GM12878 (cell line): ENCODE measurements at regions not wholly inside any gene's neighbourhood (a gene's known extent, or its start where the extent isn't known, plus 50 kb on each side); places are given as distances from the start of the nearest gene placed in this dataset.

Source experiments
- CHD4 ChIP-seq: fragments of 200-600 bp; sonication (generic); IDR thresholded peaks from 2 replicates; pipeline ENCODE4 v1.6.1; 2016; ENCODE audit warnings: mild to moderate bottlenecking
- EP300 ChIP-seq, 2 experiments: fragments of 150-350 bp in 1 of 2; IDR thresholded peaks; 2 replicates each; pipeline ENCODE4 v1.6.1; 2011 to 2012; ENCODE audit warnings: low read depth in 2 of 2, low read length in 2 of 2, borderline replicate concordance in 1 of 2, improper control_type of control experiment in 1 of 2, inconsistent platforms in 1 of 2; ENCODE audit not compliant: control insufficient read depth in 1 of 2
- EZH2 ChIP-seq: IDR thresholded peaks from 2 replicates; pipeline ENCODE4 v1.6.1; 2012; ENCODE audit warnings: low read depth, mild to moderate bottlenecking, control low read depth, inconsistent platforms, low read length, borderline replicate concordance; ENCODE audit not compliant: control insufficient read depth
- FOS ChIP-seq: IDR thresholded peaks from 3 replicates; pipeline ENCODE4 v1.6.1; 2011; ENCODE audit warnings: borderline replicate concordance; ENCODE audit not compliant: insufficient read length; ENCODE audit errors: extremely low read depth
- HDAC2 ChIP-seq: fragments of 200-600 bp; sonication (generic); IDR thresholded peaks from 2 replicates; pipeline ENCODE4 v1.6.1; 2017
- MXI1 ChIP-seq: fragments of 150-350 bp; IDR thresholded peaks from 2 replicates; pipeline ENCODE4 v1.6.1; 2011; ENCODE audit warnings: low read depth, mild to moderate bottlenecking, inconsistent platforms, low read length, improper control_type of control experiment
- POLR2A ChIP-seq: IDR thresholded peaks from 2 replicates; pipeline ENCODE4 v1.6.1; 2011; ENCODE audit warnings: low read depth, mild to moderate bottlenecking, low read length
- WRNIP1 ChIP-seq: IDR thresholded peaks from 2 replicates; pipeline ENCODE4 v1.6.1; 2011; ENCODE audit warnings: low read depth, low read length, improper control_type of control experiment, borderline replicate concordance
- TF ChIP-seq, protein P1 (sequence below), 3 experiments: IDR thresholded peaks in 2 of 3; conservative IDR thresholded peaks in 1 of 3; 2 replicates each; pipeline ENCODE4 v1.5.1; 2011; ENCODE audit warnings: low read depth in 3 of 3, low read length in 3 of 3, mild to moderate bottlenecking in 3 of 3, control low read depth in 2 of 3, moderate library complexity in 2 of 3, inconsistent platforms in 1 of 3, mixed read lengths in 1 of 3; ENCODE audit not compliant: control insufficient read depth in 2 of 3, insufficient read depth in 1 of 3; ENCODE audit errors: extremely low read depth in 1 of 3
- TF ChIP-seq, protein P2 (sequence below): fragments of 450-650 bp; IDR thresholded peaks from 2 replicates; pipeline ENCODE4 v1.6.1; 2017; ENCODE audit warnings: mild to moderate bottlenecking, moderate library complexity
- TF ChIP-seq, protein P3 (sequence below): IDR thresholded peaks from 2 replicates; pipeline ENCODE4 v1.6.1; 2011; ENCODE audit warnings: borderline replicate concordance, low read depth, mild to moderate bottlenecking, moderate library complexity, low read length; ENCODE audit not compliant: insufficient read depth, poor library complexity, severe bottlenecking
- TF ChIP-seq, protein P4 (sequence below): fragments of 450-650 bp; IDR thresholded peaks from 2 replicates; pipeline ENCODE4 v1.6.1; 2014; ENCODE audit warnings: mild to moderate bottlenecking
- TF ChIP-seq, protein P5 (sequence below): fragments of 450-650 bp; IDR thresholded peaks from 2 replicates; pipeline ENCODE4 v1.6.1; 2018; ENCODE audit warnings: mild to moderate bottlenecking, low read depth, moderate library complexity; ENCODE audit not compliant: partially characterized antibody
- TF ChIP-seq, protein P6 (sequence below): IDR thresholded peaks from 2 replicates; pipeline ENCODE4 v1.6.1; 2011; ENCODE audit warnings: borderline replicate concordance, low read depth, mild to moderate bottlenecking, moderate library complexity, mixed read lengths, low read length; ENCODE audit not compliant: insufficient read depth; ENCODE audit errors: extremely low read length

DNA sequence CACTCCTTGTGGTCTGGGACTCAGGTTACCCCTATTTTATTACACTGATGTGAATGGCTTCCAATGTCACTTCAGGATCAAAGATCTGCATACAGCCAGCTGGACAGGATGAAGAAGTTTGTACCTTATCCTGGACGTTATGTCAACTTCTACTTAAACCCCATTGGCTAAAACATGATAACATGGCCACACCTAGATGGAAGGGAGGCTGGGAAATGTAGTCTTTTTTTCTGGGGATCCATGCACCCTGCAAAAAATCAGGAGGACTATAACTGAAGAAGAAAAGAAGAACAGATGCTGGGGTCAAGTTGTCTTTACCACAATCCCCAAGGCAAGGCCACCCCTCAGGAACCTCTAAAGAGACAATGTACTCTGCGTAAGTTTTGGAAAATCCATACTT lies 459.2 kb downstream of the BCOR start:
- TF ChIP-seq EP300 (IDR thresholded peaks at IDR 0.05; ENCODE audit: borderline replicate concordance in 1 of 2, control insufficient read depth in 1 of 2, low read depth in 2 of 2, low read length in 2 of 2) (no peak), EZH2 (no peak), CHD4 (no peak), HDAC2 (no peak), WRNIP1 (no peak), FOS (no peak), MXI1 (no peak), POLR2A (no peak)
- TF ChIP-seq, protein P1, sequence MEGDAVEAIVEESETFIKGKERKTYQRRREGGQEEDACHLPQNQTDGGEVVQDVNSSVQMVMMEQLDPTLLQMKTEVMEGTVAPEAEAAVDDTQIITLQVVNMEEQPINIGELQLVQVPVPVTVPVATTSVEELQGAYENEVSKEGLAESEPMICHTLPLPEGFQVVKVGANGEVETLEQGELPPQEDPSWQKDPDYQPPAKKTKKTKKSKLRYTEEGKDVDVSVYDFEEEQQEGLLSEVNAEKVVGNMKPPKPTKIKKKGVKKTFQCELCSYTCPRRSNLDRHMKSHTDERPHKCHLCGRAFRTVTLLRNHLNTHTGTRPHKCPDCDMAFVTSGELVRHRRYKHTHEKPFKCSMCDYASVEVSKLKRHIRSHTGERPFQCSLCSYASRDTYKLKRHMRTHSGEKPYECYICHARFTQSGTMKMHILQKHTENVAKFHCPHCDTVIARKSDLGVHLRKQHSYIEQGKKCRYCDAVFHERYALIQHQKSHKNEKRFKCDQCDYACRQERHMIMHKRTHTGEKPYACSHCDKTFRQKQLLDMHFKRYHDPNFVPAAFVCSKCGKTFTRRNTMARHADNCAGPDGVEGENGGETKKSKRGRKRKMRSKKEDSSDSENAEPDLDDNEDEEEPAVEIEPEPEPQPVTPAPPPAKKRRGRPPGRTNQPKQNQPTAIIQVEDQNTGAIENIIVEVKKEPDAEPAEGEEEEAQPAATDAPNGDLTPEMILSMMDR (IDR thresholded peaks at IDR 0.05 in 2 of 3, conservative IDR thresholded peaks at IDR 0.05 in 1 of 3; ENCODE audit: control insufficient read depth in 2 of 3, extremely low read depth in 1 of 3, insufficient read depth in 1 of 3, low read depth in 3 of 3, low read length in 3 of 3) = no peak
- TF ChIP-seq, protein P2, sequence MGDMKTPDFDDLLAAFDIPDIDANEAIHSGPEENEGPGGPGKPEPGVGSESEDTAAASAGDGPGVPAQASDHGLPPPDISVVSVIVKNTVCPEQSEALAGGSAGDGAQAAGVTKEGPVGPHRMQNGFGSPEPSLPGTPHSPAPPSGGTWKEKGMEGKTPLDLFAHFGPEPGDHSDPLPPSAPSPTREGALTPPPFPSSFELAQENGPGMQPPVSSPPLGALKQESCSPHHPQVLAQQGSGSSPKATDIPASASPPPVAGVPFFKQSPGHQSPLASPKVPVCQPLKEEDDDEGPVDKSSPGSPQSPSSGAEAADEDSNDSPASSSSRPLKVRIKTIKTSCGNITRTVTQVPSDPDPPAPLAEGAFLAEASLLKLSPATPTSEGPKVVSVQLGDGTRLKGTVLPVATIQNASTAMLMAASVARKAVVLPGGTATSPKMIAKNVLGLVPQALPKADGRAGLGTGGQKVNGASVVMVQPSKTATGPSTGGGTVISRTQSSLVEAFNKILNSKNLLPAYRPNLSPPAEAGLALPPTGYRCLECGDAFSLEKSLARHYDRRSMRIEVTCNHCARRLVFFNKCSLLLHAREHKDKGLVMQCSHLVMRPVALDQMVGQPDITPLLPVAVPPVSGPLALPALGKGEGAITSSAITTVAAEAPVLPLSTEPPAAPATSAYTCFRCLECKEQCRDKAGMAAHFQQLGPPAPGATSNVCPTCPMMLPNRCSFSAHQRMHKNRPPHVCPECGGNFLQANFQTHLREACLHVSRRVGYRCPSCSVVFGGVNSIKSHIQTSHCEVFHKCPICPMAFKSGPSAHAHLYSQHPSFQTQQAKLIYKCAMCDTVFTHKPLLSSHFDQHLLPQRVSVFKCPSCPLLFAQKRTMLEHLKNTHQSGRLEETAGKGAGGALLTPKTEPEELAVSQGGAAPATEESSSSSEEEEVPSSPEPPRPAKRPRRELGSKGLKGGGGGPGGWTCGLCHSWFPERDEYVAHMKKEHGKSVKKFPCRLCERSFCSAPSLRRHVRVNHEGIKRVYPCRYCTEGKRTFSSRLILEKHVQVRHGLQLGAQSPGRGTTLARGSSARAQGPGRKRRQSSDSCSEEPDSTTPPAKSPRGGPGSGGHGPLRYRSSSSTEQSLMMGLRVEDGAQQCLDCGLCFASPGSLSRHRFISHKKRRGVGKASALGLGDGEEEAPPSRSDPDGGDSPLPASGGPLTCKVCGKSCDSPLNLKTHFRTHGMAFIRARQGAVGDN = no peak
- TF ChIP-seq, protein P3, sequence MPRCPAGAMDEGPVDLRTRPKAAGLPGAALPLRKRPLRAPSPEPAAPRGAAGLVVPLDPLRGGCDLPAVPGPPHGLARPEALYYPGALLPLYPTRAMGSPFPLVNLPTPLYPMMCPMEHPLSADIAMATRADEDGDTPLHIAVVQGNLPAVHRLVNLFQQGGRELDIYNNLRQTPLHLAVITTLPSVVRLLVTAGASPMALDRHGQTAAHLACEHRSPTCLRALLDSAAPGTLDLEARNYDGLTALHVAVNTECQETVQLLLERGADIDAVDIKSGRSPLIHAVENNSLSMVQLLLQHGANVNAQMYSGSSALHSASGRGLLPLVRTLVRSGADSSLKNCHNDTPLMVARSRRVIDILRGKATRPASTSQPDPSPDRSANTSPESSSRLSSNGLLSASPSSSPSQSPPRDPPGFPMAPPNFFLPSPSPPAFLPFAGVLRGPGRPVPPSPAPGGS = no peak
- TF ChIP-seq, protein P4, sequence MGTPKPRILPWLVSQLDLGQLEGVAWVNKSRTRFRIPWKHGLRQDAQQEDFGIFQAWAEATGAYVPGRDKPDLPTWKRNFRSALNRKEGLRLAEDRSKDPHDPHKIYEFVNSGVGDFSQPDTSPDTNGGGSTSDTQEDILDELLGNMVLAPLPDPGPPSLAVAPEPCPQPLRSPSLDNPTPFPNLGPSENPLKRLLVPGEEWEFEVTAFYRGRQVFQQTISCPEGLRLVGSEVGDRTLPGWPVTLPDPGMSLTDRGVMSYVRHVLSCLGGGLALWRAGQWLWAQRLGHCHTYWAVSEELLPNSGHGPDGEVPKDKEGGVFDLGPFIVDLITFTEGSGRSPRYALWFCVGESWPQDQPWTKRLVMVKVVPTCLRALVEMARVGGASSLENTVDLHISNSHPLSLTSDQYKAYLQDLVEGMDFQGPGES = no peak
- TF ChIP-seq, protein P5, sequence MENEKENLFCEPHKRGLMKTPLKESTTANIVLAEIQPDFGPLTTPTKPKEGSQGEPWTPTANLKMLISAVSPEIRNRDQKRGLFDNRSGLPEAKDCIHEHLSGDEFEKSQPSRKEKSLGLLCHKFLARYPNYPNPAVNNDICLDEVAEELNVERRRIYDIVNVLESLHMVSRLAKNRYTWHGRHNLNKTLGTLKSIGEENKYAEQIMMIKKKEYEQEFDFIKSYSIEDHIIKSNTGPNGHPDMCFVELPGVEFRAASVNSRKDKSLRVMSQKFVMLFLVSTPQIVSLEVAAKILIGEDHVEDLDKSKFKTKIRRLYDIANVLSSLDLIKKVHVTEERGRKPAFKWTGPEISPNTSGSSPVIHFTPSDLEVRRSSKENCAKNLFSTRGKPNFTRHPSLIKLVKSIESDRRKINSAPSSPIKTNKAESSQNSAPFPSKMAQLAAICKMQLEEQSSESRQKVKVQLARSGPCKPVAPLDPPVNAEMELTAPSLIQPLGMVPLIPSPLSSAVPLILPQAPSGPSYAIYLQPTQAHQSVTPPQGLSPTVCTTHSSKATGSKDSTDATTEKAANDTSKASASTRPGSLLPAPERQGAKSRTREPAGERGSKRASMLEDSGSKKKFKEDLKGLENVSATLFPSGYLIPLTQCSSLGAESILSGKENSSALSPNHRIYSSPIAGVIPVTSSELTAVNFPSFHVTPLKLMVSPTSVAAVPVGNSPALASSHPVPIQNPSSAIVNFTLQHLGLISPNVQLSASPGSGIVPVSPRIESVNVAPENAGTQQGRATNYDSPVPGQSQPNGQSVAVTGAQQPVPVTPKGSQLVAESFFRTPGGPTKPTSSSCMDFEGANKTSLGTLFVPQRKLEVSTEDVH = no peak
- TF ChIP-seq, protein P6, sequence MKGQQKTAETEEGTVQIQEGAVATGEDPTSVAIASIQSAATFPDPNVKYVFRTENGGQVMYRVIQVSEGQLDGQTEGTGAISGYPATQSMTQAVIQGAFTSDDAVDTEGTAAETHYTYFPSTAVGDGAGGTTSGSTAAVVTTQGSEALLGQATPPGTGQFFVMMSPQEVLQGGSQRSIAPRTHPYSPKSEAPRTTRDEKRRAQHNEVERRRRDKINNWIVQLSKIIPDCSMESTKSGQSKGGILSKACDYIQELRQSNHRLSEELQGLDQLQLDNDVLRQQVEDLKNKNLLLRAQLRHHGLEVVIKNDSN = no peak
